ENCODE measurements at regions not wholly inside any gene's neighbourhood (a gene's known extent, or its start where the extent isn't known, plus 50 kb on each side); places are given as distances from the start of the nearest gene placed in this dataset.

DNA sequence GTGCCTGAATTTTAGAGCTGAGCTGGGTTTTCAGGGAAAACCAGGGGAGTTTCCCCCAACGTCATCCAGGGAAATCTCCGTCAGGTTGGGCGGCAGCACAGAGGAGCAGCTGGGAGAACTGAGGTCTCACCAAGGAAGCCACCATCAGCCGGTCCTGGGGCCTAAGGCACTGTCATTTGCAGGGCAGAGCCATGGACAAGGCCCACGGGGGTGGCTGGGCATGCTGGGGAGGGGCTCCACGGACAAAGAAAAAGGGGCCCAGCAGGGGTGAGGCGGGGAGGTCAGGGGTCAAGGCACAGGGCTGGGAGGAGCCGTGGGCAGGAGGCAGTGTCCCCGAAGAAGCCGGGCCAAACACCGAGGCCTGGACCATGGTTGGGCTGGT is 109.8 kb downstream of the HMX1 start:
- no peaks in the 10 kb centered on the region for H3K27me3 ChIP-seq (ENCODE audit: control insufficient read depth in 3 of 3, insufficient read depth in 3 of 3, low read length in 2 of 3)
- H3K27ac ChIP-seq (ENCODE audit: low read depth in 1 of 2, low read length in 1 of 2), result no peak overlapping the region
- no peak overlapping the region for H3K4me3 ChIP-seq
- ATAC-seq (ENCODE audit: insufficient read depth, low FRiP score) (no peak), DNase-seq (no peak)
- H3K36me3 ChIP-seq (ENCODE audit: control insufficient read depth in 4 of 4, insufficient read depth in 4 of 4, low read length in 4 of 4), result no peaks in the 10 kb centered on the region
- 62 to 78% methylated on average over 10 to 11 of the region's 11 CpGs for WGBS, 2 donors
- no peaks in the 10 kb centered on the region for H3K4me1 ChIP-seq (ENCODE audit: control insufficient read depth in 5 of 5, insufficient read depth in 5 of 5, low read length in 5 of 5)
- no peak overlapping the region for H3K9ac ChIP-seq (ENCODE audit: insufficient read depth in 1 of 2, low read length in 2 of 2)
- H3K9me3 ChIP-seq (ENCODE audit: control insufficient read depth in 4 of 4, insufficient read depth in 3 of 4, low read length in 3 of 4), result peaks cover 0 to 2% (median 0%) of the 10 kb centered on the region in 4 donors
- TF ChIP-seq, protein P1, sequence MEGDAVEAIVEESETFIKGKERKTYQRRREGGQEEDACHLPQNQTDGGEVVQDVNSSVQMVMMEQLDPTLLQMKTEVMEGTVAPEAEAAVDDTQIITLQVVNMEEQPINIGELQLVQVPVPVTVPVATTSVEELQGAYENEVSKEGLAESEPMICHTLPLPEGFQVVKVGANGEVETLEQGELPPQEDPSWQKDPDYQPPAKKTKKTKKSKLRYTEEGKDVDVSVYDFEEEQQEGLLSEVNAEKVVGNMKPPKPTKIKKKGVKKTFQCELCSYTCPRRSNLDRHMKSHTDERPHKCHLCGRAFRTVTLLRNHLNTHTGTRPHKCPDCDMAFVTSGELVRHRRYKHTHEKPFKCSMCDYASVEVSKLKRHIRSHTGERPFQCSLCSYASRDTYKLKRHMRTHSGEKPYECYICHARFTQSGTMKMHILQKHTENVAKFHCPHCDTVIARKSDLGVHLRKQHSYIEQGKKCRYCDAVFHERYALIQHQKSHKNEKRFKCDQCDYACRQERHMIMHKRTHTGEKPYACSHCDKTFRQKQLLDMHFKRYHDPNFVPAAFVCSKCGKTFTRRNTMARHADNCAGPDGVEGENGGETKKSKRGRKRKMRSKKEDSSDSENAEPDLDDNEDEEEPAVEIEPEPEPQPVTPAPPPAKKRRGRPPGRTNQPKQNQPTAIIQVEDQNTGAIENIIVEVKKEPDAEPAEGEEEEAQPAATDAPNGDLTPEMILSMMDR (IDR thresholded peaks at IDR 0.05; ENCODE audit: control extremely low read depth, extremely low read depth), result no peak

DNA sequence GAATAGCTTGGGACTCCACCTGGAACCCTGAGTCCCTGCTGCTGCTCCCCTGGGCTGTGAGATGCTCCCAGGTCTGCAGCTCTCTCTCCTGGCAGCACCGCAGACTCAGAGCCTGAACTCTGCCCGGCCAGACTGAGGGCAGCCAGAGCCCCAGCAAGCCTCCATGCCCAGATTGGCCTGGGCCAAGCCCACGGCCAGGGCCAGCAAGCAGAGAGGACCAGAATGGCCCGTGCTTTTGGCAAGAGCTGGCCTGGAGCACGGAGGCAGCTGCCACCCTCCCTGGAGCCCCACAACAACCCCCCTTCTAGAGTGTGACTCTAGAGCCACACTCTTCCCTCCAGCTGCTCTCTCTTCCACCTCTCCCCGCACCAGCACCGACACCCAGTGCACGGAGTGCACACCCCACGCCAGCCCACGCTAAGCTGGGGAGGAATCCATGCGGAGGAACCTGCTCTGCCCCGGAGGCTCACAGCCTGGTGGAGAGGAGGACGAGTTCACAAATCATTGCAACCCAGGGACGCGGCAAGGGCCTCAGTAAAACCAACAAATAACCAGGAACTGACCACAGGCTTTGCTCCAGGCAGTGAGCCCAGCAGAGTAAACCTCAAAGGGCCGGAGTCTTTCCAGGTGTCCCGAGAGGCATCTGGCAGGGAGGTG is 110.3 kb downstream of the HMX1 start:
- H3K9me3 ChIP-seq (ENCODE audit: control insufficient read depth in 4 of 4, insufficient read depth in 3 of 4, low read length in 3 of 4), result peaks cover 0 to 2% (median 0%) of the 10 kb centered on the region in 4 donors
- H3K27me3 ChIP-seq (ENCODE audit: control insufficient read depth in 3 of 3, insufficient read depth in 3 of 3, low read length in 2 of 3), result no peaks in the 10 kb centered on the region
- no peak overlapping the region for H3K4me3 ChIP-seq
- H3K27ac ChIP-seq (ENCODE audit: low read depth in 1 of 2, low read length in 1 of 2), result no peak overlapping the region
- WGBS, 2 donors, result 63 to 78% methylated on average over 16 to 17 of the region's 17 CpGs
- TF ChIP-seq, protein P1 (IDR thresholded peaks at IDR 0.05; ENCODE audit: control extremely low read depth, extremely low read depth), result no peak
- no peaks in the 10 kb centered on the region for H3K36me3 ChIP-seq (ENCODE audit: control insufficient read depth in 4 of 4, insufficient read depth in 4 of 4, low read length in 4 of 4)
- H3K4me1 ChIP-seq (ENCODE audit: control insufficient read depth in 5 of 5, insufficient read depth in 5 of 5, low read length in 5 of 5), result no peaks in the 10 kb centered on the region
- no peak overlapping the region for H3K9ac ChIP-seq (ENCODE audit: insufficient read depth in 1 of 2, low read length in 2 of 2)
- no peak for DNase-seq
- no peak for ATAC-seq (ENCODE audit: insufficient read depth, low FRiP score)

DNA sequence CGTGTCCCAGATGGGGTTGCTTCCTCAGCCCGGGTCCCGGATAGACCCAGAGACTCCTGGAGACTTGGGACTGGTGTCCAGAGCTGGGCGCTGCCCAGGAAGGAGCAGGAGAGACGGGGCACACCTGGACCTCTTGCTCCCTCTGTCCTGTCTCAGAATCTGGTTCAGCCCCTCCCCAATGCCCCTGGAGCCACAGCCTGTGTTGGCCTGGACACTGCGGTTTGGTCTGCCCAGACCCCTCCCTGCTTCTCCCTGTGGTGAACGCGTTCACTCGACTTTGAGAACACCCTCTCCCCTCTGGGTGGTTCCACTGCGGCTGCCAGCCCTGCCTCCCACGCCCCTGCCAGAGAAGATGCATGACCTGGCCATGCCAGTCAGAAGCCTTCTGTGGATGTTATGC is 111.1 kb downstream of the HMX1 start:
- Histone ChIP-seq H3K4me3 (no peak overlapping the region), H3K9me3 (ENCODE audit: control insufficient read depth in 4 of 4, insufficient read depth in 3 of 4, low read length in 3 of 4) (peaks cover 0 to 2% (median 0%) of the 10 kb centered on the region in 4 donors), H3K27ac (ENCODE audit: low read depth in 1 of 2, low read length in 1 of 2) (no peak overlapping the region), H3K4me1 (ENCODE audit: control insufficient read depth in 5 of 5, insufficient read depth in 5 of 5, low read length in 5 of 5) (no peaks in the 10 kb centered on the region), H3K36me3 (ENCODE audit: control insufficient read depth in 4 of 4, insufficient read depth in 4 of 4, low read length in 4 of 4) (no peaks in the 10 kb centered on the region), H3K27me3 (ENCODE audit: control insufficient read depth in 3 of 3, insufficient read depth in 3 of 3, low read length in 2 of 3) (no peaks in the 10 kb centered on the region), H3K9ac (ENCODE audit: insufficient read depth in 1 of 2, low read length in 2 of 2) (no peak overlapping the region)
- ATAC-seq (ENCODE audit: insufficient read depth, low FRiP score) (no peak), DNase-seq (no peak)
- TF ChIP-seq, protein P1 (IDR thresholded peaks at IDR 0.05; ENCODE audit: control extremely low read depth, extremely low read depth), result no peak
- WGBS, 2 donors, result 74 to 84% methylated on average over 11 of the region's 11 CpGs

- 68 to 73% methylated on average over 19 of the region's 19 CpGs for WGBS, 2 donors
- H3K4me3 ChIP-seq, result no peak overlapping the region
- no peaks in the 10 kb centered on the region for H3K27me3 ChIP-seq (ENCODE audit: control insufficient read depth in 3 of 3, insufficient read depth in 3 of 3, low read length in 2 of 3)
- H3K27ac ChIP-seq (ENCODE audit: low read depth in 1 of 2, low read length in 1 of 2), result no peak overlapping the region
- peaks cover 0 to 2% (median 0%) of the 10 kb centered on the region in 4 donors for H3K9me3 ChIP-seq (ENCODE audit: control insufficient read depth in 4 of 4, insufficient read depth in 3 of 4, low read length in 3 of 4)
- H3K4me1 ChIP-seq (ENCODE audit: control insufficient read depth in 5 of 5, insufficient read depth in 5 of 5, low read length in 5 of 5), result no peaks in the 10 kb centered on the region
- DNase-seq, result no peak
- H3K36me3 ChIP-seq (ENCODE audit: control insufficient read depth in 4 of 4, insufficient read depth in 4 of 4, low read length in 4 of 4), result no peaks in the 10 kb centered on the region
- H3K9ac ChIP-seq (ENCODE audit: insufficient read depth in 1 of 2, low read length in 2 of 2), result no peak overlapping the region
- TF ChIP-seq, protein P1 (IDR thresholded peaks at IDR 0.05; ENCODE audit: control extremely low read depth, extremely low read depth), result no peak
- ATAC-seq (ENCODE audit: insufficient read depth, low FRiP score), result no peak
These were observed 111.7 kb downstream of the HMX1 start for GRCh38 chr4:8759987-8760386.

Data from lung (tissue), 11 donors.